HepG2 (cell line): ENCODE measurements at regions not wholly inside any gene's neighbourhood (a gene's known extent, or its start where the extent isn't known, plus 50 kb on each side); places are given as distances from the start of the nearest gene placed in this dataset.
A peak's percentile ranks its signal among the peaks of the same experiment; 100 is the strongest.

ENCODE experiments used
- ATAC-seq: fragments of 200-7000 bp; cut with Tn5 transposase; 3 replicates; pipeline ENCODE4 v1.9.1; 2020; ENCODE audit warnings: mild to moderate bottlenecking, moderate library complexity
- BruUV-seq: library from RNA; stranded (reverse); fragments of 400-500 nt; replicated peaks from 2 replicates; lab custom pipeline; 2021; lab: Mats Ljungman, UMichigan
- CTCF ChIA-PET: fragments of 300-600 bp; formaldehyde crosslinking; extraction: SDS; loops from one replicate; lab custom pipeline; 2021; ENCODE audit warnings: low total read pairs, inconsistent platforms, low intra/inter-chr PET ratio; lab: Yijun Ruan, JAX
- POLR2A ChIA-PET: fragments of 350-600 bp; sonication (Branson Sonifier 250); formaldehyde crosslinking; loops from one replicate; lab custom pipeline; 2020; ENCODE audit warnings: antibody characterized with exemption, inconsistent platforms; lab: Yijun Ruan, JAX
- DNase-seq: peaks from one replicate; pipeline ENCODE4 v3.0.0-alpha.2; 2015; ENCODE audit warnings: low spot score
- FAIRE-seq: peaks from 3 replicates; lab custom pipeline; 2011; peaks lifted over from hg19 to GRCh38; lab: Jason Lieb, UNC
- H2AFZ ChIP-seq: one replicate; pipeline ENCODE4 v1.6.1; 2011; ENCODE audit warnings: low read length, inconsistent platforms
- H3K27ac ChIP-seq: fragments of 300-600 bp; 3 replicates; pipeline ENCODE4 v1.8.0; 2011; ENCODE audit warnings: mixed run types, mild to moderate bottlenecking, mixed read lengths, low read length, inconsistent platforms; ENCODE audit not compliant: insufficient read depth; ENCODE audit errors: extremely low read length
- H3K27me3 ChIP-seq, 2 experiments: fragments of 200-600 bp in 1 of 2; 2 replicates in 1 of 2; 3 replicates in 1 of 2; pipeline versions ENCODE4 v1.6.0 to v1.8.0; 2011; ENCODE audit warnings: low read length in 2 of 2, mild to moderate bottlenecking in 2 of 2, moderate library complexity in 2 of 2, inconsistent platforms in 1 of 2; ENCODE audit not compliant: insufficient read depth in 2 of 2, control insufficient read depth in 1 of 2
- H3K36me3 ChIP-seq, 2 experiments: fragments of 200-600 bp in 1 of 2; replicated peaks in 1 of 2; 2 replicates in 1 of 2; 3 replicates in 1 of 2; pipeline versions ENCODE4 v1.5.1 to v1.8.0; 2011; ENCODE audit warnings: low read length in 2 of 2, inconsistent platforms in 1 of 2; ENCODE audit not compliant: insufficient read depth in 2 of 2, control insufficient read depth in 1 of 2
- H3K4me1 ChIP-seq: 2 replicates; pipeline ENCODE4 v1.5.1; 2012; ENCODE audit warnings: low read length, inconsistent platforms; ENCODE audit not compliant: insufficient read depth
- H3K4me2 ChIP-seq: 2 replicates; pipeline ENCODE4 v1.6.0; 2011; ENCODE audit warnings: low read depth, low read length, inconsistent platforms
- H3K4me3 ChIP-seq, 3 experiments: fragments of 200-600 bp in 1 of 3; sonication (generic), shearing (Covaris generic) in 1 of 3; replicated peaks in 1 of 3; 2 replicates each; pipeline ENCODE4 v1.5.1; 2011 to 2016; ENCODE audit warnings: low read length in 3 of 3, inconsistent platforms in 2 of 3, low read depth in 2 of 3, mild to moderate bottlenecking in 2 of 3, control low read depth in 1 of 3, mixed read lengths in 1 of 3; ENCODE audit not compliant: insufficient read depth in 1 of 3
- H3K79me2 ChIP-seq: one replicate; pipeline ENCODE4 v1.6.1; 2011; ENCODE audit warnings: low read length, inconsistent platforms; ENCODE audit not compliant: insufficient read depth
- H3K9ac ChIP-seq: 2 replicates; pipeline ENCODE4 v1.6.0; 2011; ENCODE audit warnings: mild to moderate bottlenecking, low read depth, low read length, inconsistent platforms; ENCODE audit not compliant: insufficient read depth
- H3K9me3 ChIP-seq: 2 replicates; pipeline ENCODE4 v1.5.1; 2012; ENCODE audit warnings: mild to moderate bottlenecking, low read length
- H4K20me1 ChIP-seq: 2 replicates; pipeline ENCODE4 v1.6.0; 2011; ENCODE audit warnings: inconsistent platforms, mild to moderate bottlenecking, low read length, moderate library complexity; ENCODE audit not compliant: insufficient read depth
- ATAD3A ChIP-seq: sonication (generic); formaldehyde crosslinking; IDR thresholded peaks from 2 replicates; pipeline ENCODE4 v1.4.0; 2020; ENCODE audit warnings: missing genetic modification reagents
- BHLHE40 ChIP-seq: IDR thresholded peaks from 2 replicates; pipeline ENCODE4 v1.6.1; 2011; ENCODE audit warnings: low read length, improper control_type of control experiment
- CEBPB ChIP-seq: IDR thresholded peaks from 2 replicates; pipeline ENCODE4 v1.6.1; 2011; ENCODE audit warnings: low read depth, low read length, improper control_type of control experiment, borderline replicate concordance
- CEBPG ChIP-seq: IDR thresholded peaks from 2 replicates; pipeline ENCODE4 v1.6.1; 2016
- DNMT3B ChIP-seq: conservative IDR thresholded peaks from 2 replicates; pipeline ENCODE4 v1.6.1; 2016; ENCODE audit warnings: missing biosample characterization, control low read depth
- FOSL1 ChIP-seq: sonication (generic); formaldehyde crosslinking; IDR thresholded peaks from 2 replicates; pipeline ENCODE4 v1.9.0; 2021; ENCODE audit warnings: missing genetic modification reagents, borderline replicate concordance
- FOSL2 ChIP-seq: sonication (generic); formaldehyde crosslinking; IDR thresholded peaks from 2 replicates; pipeline ENCODE4 v1.4.0; 2020; ENCODE audit warnings: missing genetic modification reagents
- GABPB1 ChIP-seq: IDR thresholded peaks from 2 replicates; pipeline ENCODE4 v1.6.1; 2016; ENCODE audit warnings: mild to moderate bottlenecking, missing genetic modification reagents, moderate library complexity, missing compliant biosample characterization
- MAX ChIP-seq: IDR thresholded peaks from 2 replicates; pipeline ENCODE4 v1.6.1; 2012; ENCODE audit warnings: inconsistent platforms
- MYC ChIP-seq: sonication (generic); formaldehyde crosslinking; IDR thresholded peaks from 2 replicates; pipeline ENCODE4 v1.9.0; 2021; ENCODE audit warnings: missing genetic modification reagents, borderline replicate concordance
- RAD51 ChIP-seq: fragments of 450-650 bp; IDR thresholded peaks from 2 replicates; pipeline ENCODE4 v1.6.1; 2016; ENCODE audit warnings: borderline replicate concordance
- SALL1 ChIP-seq: sonication (generic); formaldehyde crosslinking; IDR thresholded peaks from 2 replicates; pipeline ENCODE4 v1.8.0; 2022; ENCODE audit warnings: mild to moderate bottlenecking, missing genetic modification reagents
- SP5 ChIP-seq: IDR thresholded peaks from 2 replicates; pipeline ENCODE4 v1.6.1; 2016; ENCODE audit warnings: low read depth, borderline replicate concordance
- TSC22D2 ChIP-seq: sonication (generic); formaldehyde crosslinking; IDR thresholded peaks from 2 replicates; pipeline ENCODE4 v1.5.1; 2020; ENCODE audit warnings: missing genetic modification reagents, mild to moderate bottlenecking, borderline replicate concordance
- USF2 ChIP-seq, 2 experiments: sonication (generic) in 1 of 2; formaldehyde crosslinking in 1 of 2; IDR thresholded peaks; 2 replicates each; pipeline versions ENCODE4 v1.5.1 to v1.6.1; 2011 to 2020; ENCODE audit warnings: borderline replicate concordance in 1 of 2, low read depth in 1 of 2, low read length in 1 of 2, mild to moderate bottlenecking in 1 of 2, missing genetic modification reagents in 1 of 2, moderate library complexity in 1 of 2
- ZFP36L1 ChIP-seq: sonication (generic); formaldehyde crosslinking; IDR thresholded peaks from 2 replicates; pipeline ENCODE4 v1.8.0; 2022; ENCODE audit warnings: mild to moderate bottlenecking, missing genetic modification reagents, moderate library complexity
- ZNF253 ChIP-seq: sonication (generic); formaldehyde crosslinking; IDR thresholded peaks from 2 replicates; pipeline ENCODE4 v1.8.0; 2022; ENCODE audit warnings: mild to moderate bottlenecking, missing genetic modification reagents, borderline replicate concordance
- ZNF317 ChIP-seq: sonication (generic); formaldehyde crosslinking; IDR thresholded peaks from 2 replicates; pipeline ENCODE4 v1.5.0; 2020; ENCODE audit warnings: mild to moderate bottlenecking, missing genetic modification reagents
- ZNF644 ChIP-seq: IDR thresholded peaks from 2 replicates; pipeline ENCODE4 v1.6.1; 2016; ENCODE audit warnings: low read depth
- WGBS: methylation state at CpG from one replicate; pipeline ENCODE4 v1.1.6; 2017; ENCODE audit warnings: low lambda C conversion rate; 5-methylcytosine and 5-hydroxymethylcytosine counted together
- in situ Hi-C: cut with HindIII; loops from 2 replicates; pipeline ENCODE4 v1.10.0; 2017; ENCODE audit warnings: low pct_unique_long_range_greater_than_20kb; ENCODE audit not compliant: extremely low pct_ligation_motif_present
- intact Hi-C: fragments of 100-400 bp; cut with micrococcal nuclease; formaldehyde crosslinking; loops from one replicate; pipeline ENCODE4 v1.10.0; 2022; ENCODE audit not compliant: unreplicated experiment
- TF ChIP-seq, protein P1 (sequence below): sonication (generic); formaldehyde crosslinking; IDR thresholded peaks from 2 replicates; pipeline ENCODE4 v1.4.0; 2020; ENCODE audit warnings: mild to moderate bottlenecking, missing genetic modification reagents, borderline replicate concordance

DNA sequence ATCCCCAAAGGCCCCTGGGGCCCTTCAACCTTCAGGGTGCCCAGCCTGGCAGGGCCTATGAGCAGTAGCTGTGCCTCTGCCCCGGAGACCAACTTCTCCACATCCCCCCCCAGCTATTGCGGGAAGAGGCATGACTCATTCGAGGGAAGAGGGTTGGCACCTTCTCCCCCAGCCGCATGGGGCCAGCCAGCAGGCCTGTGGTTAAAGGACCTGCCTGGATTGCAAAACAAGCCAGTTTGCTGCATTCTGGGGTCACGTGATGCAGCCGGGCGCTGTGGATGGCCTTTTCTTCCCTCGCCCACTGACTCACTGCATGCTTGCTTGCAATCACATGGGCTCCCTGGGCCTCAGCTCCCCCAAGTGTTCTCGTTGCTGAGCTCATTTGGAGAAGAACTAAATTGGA lies 182.5 kb downstream of the MAFB start:
- FAIRE-seq (no peak), ATAC-seq (peak; percentile 67), DNase-seq (peak; percentile 37)
- TF ChIP-seq ZFP36L1 (CRISPR knock-in tag) (0 out of 2 replicates have a peak, but pooled peaks have one; percentile 48), FOSL2 (CRISPR knock-in tag) (peak; percentile 90), ATAD3A (no peak), RAD51 (peak; percentile 91; the same call in 1 of the 2 replicates), ZNF253 (peak; percentile 55; the same call in 1 of the 2 replicates), GABPB1 (CRISPR knock-in tag) (0 out of 2 replicates have a peak, but pooled peaks have one; percentile 26), USF2 (IDR thresholded peaks at IDR 0.05; ENCODE audit: low read depth, low read length) (peak; percentile 97), USF2 (CRISPR knock-in tag; IDR thresholded peaks at IDR 0.05; ENCODE audit: borderline replicate concordance) (peak; percentile 85; the same call in 1 of the 2 replicates), FOSL1 (peak; percentile 53; the same call in 1 of the 2 replicates), SP5 (no peak), DNMT3B (CRISPR knock-in tag) (peak; percentile 32; the same call in 1 of the 2 replicates), TSC22D2 (no peak), MAX (peak; percentile 63; the same call in 1 of the 2 replicates), BHLHE40 (peak; percentile 87), SALL1 (CRISPR knock-in tag) (0 out of 2 replicates have a peak, but pooled peaks have one; percentile 20), MYC (CRISPR knock-in tag) (0 out of 2 replicates have a peak, but pooled peaks have one; percentile 19), ZNF644 (CRISPR knock-in tag) (0 out of 2 replicates have a peak, but pooled peaks have one; percentile 38), CEBPB (peak; percentile 84), CEBPG (CRISPR knock-in tag) (peak; percentile 18; the same call in 1 of the 2 replicates), ZNF317 (CRISPR knock-in tag) (no peak)
- TF ChIP-seq, protein P1, sequence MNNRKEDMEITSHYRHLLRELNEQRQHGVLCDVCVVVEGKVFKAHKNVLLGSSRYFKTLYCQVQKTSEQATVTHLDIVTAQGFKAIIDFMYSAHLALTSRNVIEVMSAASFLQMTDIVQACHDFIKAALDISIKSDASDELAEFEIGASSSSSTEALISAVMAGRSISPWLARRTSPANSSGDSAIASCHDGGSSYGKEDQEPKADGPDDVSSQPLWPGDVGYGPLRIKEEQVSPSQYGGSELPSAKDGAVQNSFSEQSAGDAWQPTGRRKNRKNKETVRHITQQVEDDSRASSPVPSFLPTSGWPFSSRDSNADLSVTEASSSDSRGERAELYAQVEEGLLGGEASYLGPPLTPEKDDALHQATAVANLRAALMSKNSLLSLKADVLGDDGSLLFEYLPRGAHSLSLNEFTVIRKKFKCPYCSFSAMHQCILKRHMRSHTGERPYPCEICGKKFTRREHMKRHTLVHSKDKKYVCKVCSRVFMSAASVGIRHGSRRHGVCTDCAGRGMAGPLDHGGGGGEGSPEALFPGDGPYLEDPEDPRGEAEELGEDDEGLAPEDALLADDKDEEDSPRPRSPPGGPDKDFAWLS (CRISPR knock-in tag), result no peak
- no peak overlapping the region for H3K4me3 ChIP-seq
- H3K4me1 ChIP-seq, result no peaks in the 10 kb centered on the region
- H4K20me1 ChIP-seq, result no peaks in the 10 kb centered on the region
- H3K4me2 ChIP-seq, result no peak overlapping the region
- no peaks in the 10 kb centered on the region; a peak in 1 of 5 replicates for H3K27me3 ChIP-seq
- 2% methylated on average over 9 of the region's 9 CpGs for WGBS
- CTCF ChIA-PET, result no interaction called here
- intact Hi-C loops, result no loop called here
- no TSS peak for BruUV-seq
- H3K9me3 ChIP-seq, result no peaks in the 10 kb centered on the region
- no peak overlapping the region for H3K27ac ChIP-seq
- H3K79me2 ChIP-seq, result no peaks in the 10 kb centered on the region
- H3K36me3 ChIP-seq, result no peaks in the 10 kb centered on the region
- H2AFZ ChIP-seq, result no peak overlapping the region
- H3K9ac ChIP-seq, result no peak overlapping the region
- in situ Hi-C loops, result no loop called here
- POLR2A ChIA-PET, result no interaction called here
